CD4-positive, alpha-beta T cell (primary cell): ENCODE measurements at regions not wholly inside any gene's neighbourhood (a gene's known extent, or its start where the extent isn't known, plus 50 kb on each side); places are given as distances from the start of the nearest gene placed in this dataset.

Source experiments
- ATAC-seq: fragments of 200-7000 bp; cut with Tn5 transposase; one replicate; pipeline ENCODE4 v1.10.0; 2022; ENCODE audit warnings: mild to moderate bottlenecking; ENCODE audit not compliant: poor library complexity
- CTCF ChIA-PET: fragments of 350-600 bp; sonication (Branson Sonifier 250); formaldehyde crosslinking; loops from one replicate; lab custom pipeline; 2021; ENCODE audit warnings: antibody characterized with exemption, inconsistent platforms; lab: Charles Lee
- POLR2A ChIA-PET: fragments of 350-600 bp; sonication (Branson Sonifier 250); formaldehyde crosslinking; loops from one replicate; lab custom pipeline; 2021; ENCODE audit warnings: antibody characterized with exemption, inconsistent platforms; lab: Charles Lee
- DNase-seq, 14 experiments: peaks; one replicate each; pipeline ENCODE4 v3.0.0-alpha.2; 2013 to 2020; ENCODE audit warnings: mixed read lengths in 2 of 14
- H3K27ac ChIP-seq, 2 donors: one replicate each; pipeline versions ENCODE4 v1.5.1 to v1.7.0; 2013; ENCODE audit warnings: low read length in 2 of 2, low read depth in 1 of 2, mild to moderate bottlenecking in 1 of 2
- H3K27me3 ChIP-seq, 2 experiments: 1 replicate in 1 of 2; 2 replicates in 1 of 2; pipeline versions ENCODE4 v1.6.1 to v1.7.0; 2013; ENCODE audit warnings: low read length in 2 of 2, control low read depth in 1 of 2, mild to moderate bottlenecking in 1 of 2, moderate library complexity in 1 of 2; ENCODE audit not compliant: insufficient read depth in 2 of 2, control insufficient read depth in 1 of 2
- H3K36me3 ChIP-seq: one replicate; pipeline ENCODE4 v1.6.1; 2013; ENCODE audit warnings: low read length, control low read depth; ENCODE audit not compliant: insufficient read depth
- H3K4me1 ChIP-seq: one replicate; pipeline ENCODE4 v1.6.1; 2013; ENCODE audit warnings: low read length, control low read depth; ENCODE audit not compliant: insufficient read depth
- H3K4me3 ChIP-seq: one replicate; pipeline ENCODE4 v1.5.1; 2013; ENCODE audit warnings: mild to moderate bottlenecking, low read length, moderate library complexity
- H3K9me3 ChIP-seq, 2 experiments: 1 replicate in 1 of 2; 2 replicates in 1 of 2; pipeline versions ENCODE4 v1.6.1 to v1.7.0; 2013; ENCODE audit warnings: low read length in 2 of 2, mild to moderate bottlenecking in 2 of 2, control low read depth in 1 of 2, moderate library complexity in 1 of 2; ENCODE audit not compliant: control insufficient read depth in 1 of 2, insufficient read depth in 1 of 2
- H3K27ac Mint-ChIP-seq: one replicate; pipeline ENCODE4 v1.8.0; 2020; ENCODE audit warnings: mixed read lengths
- H3K27me3 Mint-ChIP-seq: one replicate; pipeline ENCODE4 v1.8.0; 2021; ENCODE audit warnings: mixed read lengths
- H3K36me3 Mint-ChIP-seq: one replicate; pipeline ENCODE4 v1.8.0; 2021; ENCODE audit warnings: low read depth, mixed read lengths
- H3K4me1 Mint-ChIP-seq: one replicate; pipeline ENCODE4 v1.8.0; 2021; ENCODE audit warnings: low read depth, mixed read lengths
- H3K4me3 Mint-ChIP-seq: one replicate; pipeline ENCODE4 v1.8.0; 2020; ENCODE audit warnings: mild to moderate bottlenecking, mixed read lengths
- H3K9me3 Mint-ChIP-seq: one replicate; pipeline ENCODE4 v1.8.0; 2020; ENCODE audit warnings: mixed read lengths
- CTCF ChIP-seq: fragments of 200-600 bp; IDR thresholded peaks from one replicate; pipeline ENCODE4 v1.8.0; 2022; ENCODE audit warnings: antibody characterized with exemption, mild to moderate bottlenecking
- intact Hi-C, 2 experiments: fragments of 100-400 bp; cut with DNase I in 1 of 2; cut with micrococcal nuclease in 1 of 2; formaldehyde crosslinking; loops; one replicate each; pipeline versions ENCODE4 v1.15.1 to v1.9.0; 2023 to 2025; cut with DNase I, micrococcal nuclease

- ATAC-seq (no peak), DNase-seq (no peak)
- H3K36me3 Mint-ChIP-seq = no peaks in the 10 kb centered on the region
- intact Hi-C loops = no loop called here
- ChIA-PET CTCF (no interaction called here), POLR2A (no interaction called here)
- Histone ChIP-seq H3K27me3 (no peaks in the 10 kb centered on the region), H3K36me3 (no peaks in the 10 kb centered on the region), H3K27ac (no peak overlapping the region), H3K4me1 (no peaks in the 10 kb centered on the region), H3K4me3 (no peak overlapping the region), H3K9me3 (no peaks in the 10 kb centered on the region)
- no peak overlapping the region for H3K27ac Mint-ChIP-seq
- no peak for TF ChIP-seq CTCF
- H3K4me3 Mint-ChIP-seq = no peak overlapping the region
- no peaks in the 10 kb centered on the region for H3K27me3 Mint-ChIP-seq
- H3K9me3 Mint-ChIP-seq = peaks cover 2% of the 10 kb centered on the region
- H3K4me1 Mint-ChIP-seq = no peaks in the 10 kb centered on the region
Measured at GRCh38 chr6:113585246-113585645, 271.9 kb upstream of the MARCKS start.

GRCh38 chr6:113586413-113587077 lies 270.6 kb upstream of the MARCKS start:
- no peaks in the 10 kb centered on the region for H3K4me1 Mint-ChIP-seq
- no peaks in the 10 kb centered on the region for H3K36me3 Mint-ChIP-seq
- no peak overlapping the region for H3K4me3 Mint-ChIP-seq
- no peaks in the 10 kb centered on the region for H3K27me3 ChIP-seq
- TF ChIP-seq CTCF = no peak
- no peak overlapping the region for H3K27ac ChIP-seq
- peaks cover 2% of the 10 kb centered on the region for H3K9me3 Mint-ChIP-seq
- ATAC-seq = no peak
- H3K4me1 ChIP-seq = no peaks in the 10 kb centered on the region
- H3K9me3 ChIP-seq = no peaks in the 10 kb centered on the region
- no peaks in the 10 kb centered on the region for H3K36me3 ChIP-seq
- no peak overlapping the region for H3K27ac Mint-ChIP-seq
- intact Hi-C loops = no loop called here
- DNase-seq = no peak
- no peaks in the 10 kb centered on the region for H3K27me3 Mint-ChIP-seq
- H3K4me3 ChIP-seq = no peak overlapping the region
- ChIA-PET POLR2A (no interaction called here), CTCF (no interaction called here)

GRCh38 chr6:113587078-113587699 lies 270.0 kb upstream of the MARCKS start:
- Histone ChIP-seq H3K27me3 (no peaks in the 10 kb centered on the region), H3K27ac (no peak overlapping the region), H3K9me3 (no peaks in the 10 kb centered on the region), H3K36me3 (no peaks in the 10 kb centered on the region), H3K4me1 (no peaks in the 10 kb centered on the region), H3K4me3 (no peak overlapping the region)
- no peak for TF ChIP-seq CTCF
- ATAC-seq = no peak
- Mint-ChIP-seq H3K27me3 (no peaks in the 10 kb centered on the region), H3K4me3 (no peak overlapping the region), H3K9me3 (peaks cover 1% of the 10 kb centered on the region), H3K36me3 (no peaks in the 10 kb centered on the region), H3K4me1 (no peaks in the 10 kb centered on the region), H3K27ac (no peak overlapping the region)
- intact Hi-C loops = no loop called here
- no peak for DNase-seq
- POLR2A ChIA-PET = no interaction called here
- CTCF ChIA-PET = no interaction called here
